NB4 (cell line): ENCODE measurements at regions not wholly inside any gene's neighbourhood (a gene's known extent, or its start where the extent isn't known, plus 50 kb on each side); places are given as distances from the start of the nearest gene placed in this dataset.

Source experiments
- DNase-seq: peaks from one replicate; pipeline ENCODE4 v3.0.0; 2010; ENCODE audit warnings: low read depth
- H3K4me3 ChIP-seq: one replicate; pipeline ENCODE4 v1.5.1; 2011; ENCODE audit warnings: mild to moderate bottlenecking, low read depth, low read length, moderate library complexity
- CTCF ChIP-seq: IDR thresholded peaks from one replicate; pipeline ENCODE4 v1.5.1; 2012; ENCODE audit warnings: low read depth, low read length
- MAX ChIP-seq: IDR thresholded peaks from 2 replicates; pipeline ENCODE4 v1.6.1; 2011; ENCODE audit warnings: low read depth, low read length
- MYC ChIP-seq: IDR thresholded peaks from 2 replicates; pipeline ENCODE4 v1.6.1; 2011; ENCODE audit warnings: low read depth, low read length
- POLR2A ChIP-seq: IDR thresholded peaks from 2 replicates; pipeline ENCODE4 v1.6.1; 2011; ENCODE audit warnings: mild to moderate bottlenecking; ENCODE audit not compliant: insufficient read length; ENCODE audit errors: extremely low read depth

GRCh38 chr2:108125581-108125980 lies 114.2 kb upstream of the SULT1C3 start:
- no peak for TF ChIP-seq MAX
- TF ChIP-seq MYC: no peak
- TF ChIP-seq CTCF: no peak
- no peak for TF ChIP-seq POLR2A
- no peak overlapping the region for H3K4me3 ChIP-seq
- no peak for DNase-seq

GRCh38 chr2:108128249-108128648 lies 111.5 kb upstream of the SULT1C3 start:
- no peak overlapping the region for H3K4me3 ChIP-seq
- TF ChIP-seq POLR2A: no peak
- no peak for TF ChIP-seq MYC
- TF ChIP-seq MAX: no peak
- no peak for TF ChIP-seq CTCF
- no peak for DNase-seq

GRCh38 chr2:108129636-108130035 lies 110.1 kb upstream of the SULT1C3 start:
- no peak overlapping the region for H3K4me3 ChIP-seq
- no peak for DNase-seq
- TF ChIP-seq MAX (no peak), MYC (no peak), POLR2A (no peak), CTCF (no peak)

- no peak for DNase-seq
- TF ChIP-seq MYC (no peak), MAX (no peak), CTCF (no peak), POLR2A (no peak)
- H3K4me3 ChIP-seq: no peak overlapping the region
These were observed 106.3 kb upstream of the SULT1C3 start for GRCh38 chr2:108133457-108133856.

GRCh38 chr2:108139521-108139920 lies 100.2 kb upstream of the SULT1C3 start:
- DNase-seq: peak; percentile 44

More at GRCh38 chr2:108139521-108139920, 100.2 kb upstream of the SULT1C3 start:
- no peak for TF ChIP-seq POLR2A
- no peak for TF ChIP-seq MAX
- TF ChIP-seq MYC: no peak
- TF ChIP-seq CTCF: no peak
- no peak overlapping the region for H3K4me3 ChIP-seq
